COR-L47 (cell line): ENCODE measurements at regions not wholly inside any gene's neighbourhood (a gene's known extent, or its start where the extent isn't known, plus 50 kb on each side); places are given as distances from the start of the nearest gene placed in this dataset.
"Not testable (repeated sequence)": the region's sequence is repeated elsewhere in the genome, so short reads cannot be mapped to it uniquely, and the experiment has no call there.

Experiments
- DNase-seq: peaks from one replicate; lab custom pipeline; 2025; lab: John Stamatoyannopoulos, UW

GRCh38 chr3:13766128-13766527 is 113.7 kb downstream of the WNT7A start:
- DNase-seq: no peak

- no peak for DNase-seq
Observed at GRCh38 chr3:13764161-13764560, 115.7 kb downstream of the WNT7A start.

GRCh38 chr3:13762906-13763305 is 117.0 kb downstream of the WNT7A start:
- DNase-seq: no peak

GRCh38 chr3:13750731-13751130 is 129.1 kb downstream of the WNT7A start:
- DNase-seq: no peak

- DNase-seq: no peak
Observed at GRCh38 chr3:13750215-13750614, 129.7 kb downstream of the WNT7A start.

- no peak for DNase-seq
Observed at GRCh38 chr3:13749063-13749764, 130.7 kb downstream of the WNT7A start.

- DNase-seq: peak; percentile 33
Observed at GRCh38 chr3:13748276-13748879, 131.5 kb downstream of the WNT7A start.

GRCh38 chr3:13747627-13748026 is 132.2 kb downstream of the WNT7A start:
- no peak for DNase-seq

GRCh38 chr3:13746385-13746784 is 133.5 kb downstream of the WNT7A start:
- no peak for DNase-seq

GRCh38 chr3:13745636-13746035 is 134.2 kb downstream of the WNT7A start:
- no peak for DNase-seq

GRCh38 chr3:13740795-13741194 is 139.1 kb downstream of the WNT7A start:
- no peak for DNase-seq

- DNase-seq: not testable (repeated sequence)
Observed at GRCh38 chr3:13733726-13734125, 146.1 kb downstream of the WNT7A start.

- no peak for DNase-seq
Observed at GRCh38 chr3:13728487-13728886, 151.4 kb downstream of the WNT7A start.

- no peak for DNase-seq
Observed at GRCh38 chr3:13727890-13728289, 152.0 kb downstream of the WNT7A start.

GRCh38 chr3:13723676-13724207 is 156.1 kb downstream of the WNT7A start:
- DNase-seq: no peak

- no peak for DNase-seq
Observed at GRCh38 chr3:13722178-13722577, 157.7 kb downstream of the WNT7A start.

- DNase-seq: no peak
Observed at GRCh38 chr3:13718436-13718835, 161.4 kb downstream of the WNT7A start.

GRCh38 chr3:13718000-13718399 is 161.9 kb downstream of the WNT7A start:
- no peak for DNase-seq

- no peak for DNase-seq
Observed at GRCh38 chr3:13717222-13717895, 162.5 kb downstream of the WNT7A start.

- DNase-seq: no peak
Observed at GRCh38 chr3:13716540-13717221, 163.2 kb downstream of the WNT7A start.

- DNase-seq: no peak
Observed at GRCh38 chr3:13715961-13716360, 163.9 kb downstream of the WNT7A start.

- DNase-seq: no peak
Observed at GRCh38 chr3:13715167-13715954, 164.5 kb downstream of the WNT7A start.
